ENCODE measurements at regions not wholly inside any gene's neighbourhood (a gene's known extent, or its start where the extent isn't known, plus 50 kb on each side); places are given as distances from the start of the nearest gene placed in this dataset.

- no peak for TF ChIP-seq POLR2AphosphoS5 (IDR thresholded peaks at IDR 0.05; ENCODE audit: borderline replicate concordance, low read depth, low read length)
- no peak for TF ChIP-seq EZH2 (IDR thresholded peaks at IDR 0.05)
- no peak for TF ChIP-seq FOXP2 (optimal IDR thresholded peaks at IDR 0.05; ENCODE audit: control extremely low read depth, extremely low read length, insufficient read depth)
- no peak overlapping the region for H3K9ac ChIP-seq (ENCODE audit: insufficient read length)
- H3K4me3 ChIP-seq, result no peak overlapping the region
- no peak for DNase-seq (ENCODE audit: low read depth, low spot score)
- H3K36me3 ChIP-seq (ENCODE audit: insufficient read depth, low read length), result no peaks in the 10 kb centered on the region
- H3K9me3 ChIP-seq (ENCODE audit: low read depth, low read length), result no peaks in the 10 kb centered on the region
- no peak overlapping the region for H3K27ac ChIP-seq
These were observed 105.0 kb upstream of the ITGA4 start for GRCh38 chr2:181352158-181352557.

GRCh38 chr2:181354626-181355025, 102.6 kb upstream of the ITGA4 start:
- H3K27ac ChIP-seq, result no peak overlapping the region
- DNase-seq (ENCODE audit: low read depth, low spot score), result no peak
- no peak overlapping the region for H3K4me3 ChIP-seq
- no peaks in the 10 kb centered on the region for H3K9me3 ChIP-seq (ENCODE audit: low read depth, low read length)
- TF ChIP-seq EZH2 (IDR thresholded peaks at IDR 0.05) (no peak), POLR2AphosphoS5 (IDR thresholded peaks at IDR 0.05; ENCODE audit: borderline replicate concordance, low read depth, low read length) (no peak), FOXP2 (optimal IDR thresholded peaks at IDR 0.05; ENCODE audit: control extremely low read depth, extremely low read length, insufficient read depth) (no peak)
- H3K9ac ChIP-seq (ENCODE audit: insufficient read length), result no peak overlapping the region
- no peaks in the 10 kb centered on the region for H3K36me3 ChIP-seq (ENCODE audit: insufficient read depth, low read length)

- DNase-seq (ENCODE audit: low read depth, low spot score), result no peak
- Histone ChIP-seq H3K36me3 (ENCODE audit: insufficient read depth, low read length) (no peaks in the 10 kb centered on the region), H3K27ac (no peak overlapping the region), H3K4me3 (no peak overlapping the region), H3K9ac (ENCODE audit: insufficient read length) (no peak overlapping the region), H3K9me3 (ENCODE audit: low read depth, low read length) (no peaks in the 10 kb centered on the region)
- TF ChIP-seq FOXP2 (optimal IDR thresholded peaks at IDR 0.05; ENCODE audit: control extremely low read depth, extremely low read length, insufficient read depth), result no peak
- no peak for TF ChIP-seq EZH2 (IDR thresholded peaks at IDR 0.05)
- TF ChIP-seq POLR2AphosphoS5 (IDR thresholded peaks at IDR 0.05; ENCODE audit: borderline replicate concordance, low read depth, low read length), result no peak
These were observed 100.6 kb upstream of the ITGA4 start for GRCh38 chr2:181356526-181357130.

GRCh38 chr2:181357979-181358378, 99.2 kb upstream of the ITGA4 start:
- no peak overlapping the region for H3K27ac ChIP-seq
- no peaks in the 10 kb centered on the region for H3K36me3 ChIP-seq (ENCODE audit: insufficient read depth, low read length)
- no peak overlapping the region for H3K9ac ChIP-seq (ENCODE audit: insufficient read length)
- DNase-seq (ENCODE audit: low read depth, low spot score), result no peak
- H3K4me3 ChIP-seq, result no peak overlapping the region
- TF ChIP-seq POLR2AphosphoS5 (IDR thresholded peaks at IDR 0.05; ENCODE audit: borderline replicate concordance, low read depth, low read length), result no peak
- TF ChIP-seq FOXP2 (optimal IDR thresholded peaks at IDR 0.05; ENCODE audit: control extremely low read depth, extremely low read length, insufficient read depth), result no peak
- TF ChIP-seq EZH2 (IDR thresholded peaks at IDR 0.05), result no peak
- H3K9me3 ChIP-seq (ENCODE audit: low read depth, low read length), result no peaks in the 10 kb centered on the region

GRCh38 chr2:181362561-181362960, 94.6 kb upstream of the ITGA4 start:
- Histone ChIP-seq H3K36me3 (ENCODE audit: insufficient read depth, low read length) (no peaks in the 10 kb centered on the region), H3K27ac (no peak overlapping the region), H3K9me3 (ENCODE audit: low read depth, low read length) (no peaks in the 10 kb centered on the region), H3K9ac (ENCODE audit: insufficient read length) (no peak overlapping the region), H3K4me3 (no peak overlapping the region)
- DNase-seq (ENCODE audit: low read depth, low spot score), result no peak
- no peak for TF ChIP-seq FOXP2 (optimal IDR thresholded peaks at IDR 0.05; ENCODE audit: control extremely low read depth, extremely low read length, insufficient read depth)
- no peak for TF ChIP-seq POLR2AphosphoS5 (IDR thresholded peaks at IDR 0.05; ENCODE audit: borderline replicate concordance, low read depth, low read length)
- no peak for TF ChIP-seq EZH2 (IDR thresholded peaks at IDR 0.05)

- Histone ChIP-seq H3K9me3 (ENCODE audit: low read depth, low read length) (no peaks in the 10 kb centered on the region), H3K9ac (ENCODE audit: insufficient read length) (no peak overlapping the region), H3K4me3 (no peak overlapping the region), H3K36me3 (ENCODE audit: insufficient read depth, low read length) (no peaks in the 10 kb centered on the region), H3K27ac (no peak overlapping the region)
- no peak for DNase-seq (ENCODE audit: low read depth, low spot score)
- TF ChIP-seq EZH2 (IDR thresholded peaks at IDR 0.05) (no peak), POLR2AphosphoS5 (IDR thresholded peaks at IDR 0.05; ENCODE audit: borderline replicate concordance, low read depth, low read length) (no peak), FOXP2 (optimal IDR thresholded peaks at IDR 0.05; ENCODE audit: control extremely low read depth, extremely low read length, insufficient read depth) (no peak)
These were observed 94.0 kb upstream of the ITGA4 start for GRCh38 chr2:181363164-181363563.

DNA sequence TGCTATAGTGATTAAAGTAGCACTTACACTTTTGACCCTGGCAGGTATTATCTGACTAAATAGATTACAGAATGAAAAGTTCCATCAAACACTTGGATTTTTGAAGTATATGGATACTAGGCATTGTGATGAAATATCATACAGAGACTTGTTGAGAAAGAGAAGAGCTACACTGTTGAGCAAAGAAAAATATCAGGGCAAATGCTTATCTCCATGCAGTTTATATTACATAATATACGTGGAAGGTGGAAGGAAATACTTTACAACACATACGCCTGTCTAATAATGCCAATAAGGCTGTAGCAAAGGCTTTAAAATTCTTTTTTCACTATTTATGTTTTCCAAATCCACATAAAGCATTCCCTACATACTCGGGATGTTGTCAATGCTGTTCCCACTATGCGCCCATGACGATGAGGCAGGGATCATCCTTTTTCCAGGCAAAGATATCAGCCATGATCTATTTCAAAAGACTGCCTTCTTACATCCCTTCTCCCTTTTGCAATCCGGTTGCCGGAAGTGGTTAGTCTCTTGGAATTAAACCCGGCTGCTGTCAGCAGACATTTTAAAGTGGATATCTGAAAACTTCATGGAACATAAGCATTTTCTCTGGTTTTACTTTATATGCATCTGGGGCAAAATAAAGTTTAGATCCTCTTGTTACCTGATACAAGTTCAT, 92.6 kb upstream of the ITGA4 start:
- H3K36me3 ChIP-seq (ENCODE audit: insufficient read depth, low read length), result no peaks in the 10 kb centered on the region

DNA sequence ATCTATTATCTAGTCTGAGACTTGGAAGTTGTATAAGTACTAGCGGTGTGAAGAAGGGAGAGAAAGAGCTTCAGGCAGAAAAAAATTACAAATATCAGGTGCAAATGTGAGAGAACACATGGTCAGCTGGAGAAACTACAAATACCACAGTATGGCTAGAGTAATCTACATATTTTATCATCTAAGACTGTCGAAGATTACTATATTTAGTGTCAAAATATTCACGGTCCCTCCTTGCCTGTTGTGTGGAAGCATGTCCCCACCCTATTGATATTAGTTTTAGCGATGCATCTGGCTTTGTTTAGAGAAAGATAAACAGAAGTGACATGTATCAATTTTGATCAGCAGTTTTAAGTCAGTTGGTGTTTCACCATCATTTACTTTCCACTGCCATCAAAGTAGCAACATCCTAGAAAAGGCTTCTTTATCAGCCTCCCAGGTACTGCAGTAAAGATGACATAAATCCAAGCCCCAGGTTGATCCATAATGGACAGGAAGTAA, 90.5 kb upstream of the ITGA4 start:
- no peak for TF ChIP-seq EZH2 (IDR thresholded peaks at IDR 0.05)
- TF ChIP-seq FOXP2 (optimal IDR thresholded peaks at IDR 0.05; ENCODE audit: control extremely low read depth, extremely low read length, insufficient read depth), result no peak
- TF ChIP-seq POLR2AphosphoS5 (IDR thresholded peaks at IDR 0.05; ENCODE audit: borderline replicate concordance, low read depth, low read length), result no peak

More for the DNA sequence above, 92.6 kb upstream of the ITGA4 start:
- peak overlapping the region; percentile 80; the same call in 1 of the 2 replicates for H3K27ac ChIP-seq
- no peaks in the 10 kb centered on the region for H3K9me3 ChIP-seq (ENCODE audit: low read depth, low read length)
- peak overlapping the region; percentile 21; the same call in 1 of the 2 replicates for H3K4me3 ChIP-seq
- no peak overlapping the region for H3K9ac ChIP-seq (ENCODE audit: insufficient read length)
- TF ChIP-seq EZH2 (IDR thresholded peaks at IDR 0.05) (no peak), POLR2AphosphoS5 (IDR thresholded peaks at IDR 0.05; ENCODE audit: borderline replicate concordance, low read depth, low read length) (no peak; the same call in 1 of the 2 replicates), FOXP2 (optimal IDR thresholded peaks at IDR 0.05; ENCODE audit: control extremely low read depth, extremely low read length, insufficient read depth) (no peak)
- DNase-seq (ENCODE audit: low read depth, low spot score), result peak; percentile 77

More for the DNA sequence above, 90.5 kb upstream of the ITGA4 start:
- no peak overlapping the region for H3K27ac ChIP-seq
- no peaks in the 10 kb centered on the region for H3K9me3 ChIP-seq (ENCODE audit: low read depth, low read length)
- no peaks in the 10 kb centered on the region for H3K36me3 ChIP-seq (ENCODE audit: insufficient read depth, low read length)
- H3K9ac ChIP-seq (ENCODE audit: insufficient read length), result no peak overlapping the region
- no peak for DNase-seq (ENCODE audit: low read depth, low spot score)
- H3K4me3 ChIP-seq, result no peak overlapping the region
